H1 (cell line): ENCODE measurements at regions not wholly inside any gene's neighbourhood (a gene's known extent, or its start where the extent isn't known, plus 50 kb on each side); places are given as distances from the start of the nearest gene placed in this dataset.

Experiments used
- CTCF ChIA-PET: fragments of 300-600 bp; sonication (Branson Sonifier 250); formaldehyde crosslinking; loops from one replicate; lab custom pipeline; 2021; ENCODE audit not compliant: partially characterized antibody; lab: Charles Lee
- POLR2A ChIA-PET: fragments of 300-600 bp; sonication (Branson Sonifier 250); formaldehyde crosslinking; loops from one replicate; lab custom pipeline; 2021; ENCODE audit warnings: inconsistent platforms; ENCODE audit not compliant: partially characterized antibody; lab: Charles Lee
- DNase-seq, 2 experiments: peaks; one replicate each; pipeline versions ENCODE4 v3.0.0 to v3.0.0-alpha.2; 2010 to 2022; ENCODE audit warnings: low spot score in 2 of 2, low read depth in 1 of 2, mixed read lengths in 1 of 2
- FAIRE-seq: peaks from 2 replicates; lab custom pipeline; 2011; peaks lifted over from hg19 to GRCh38; lab: Jason Lieb, UNC
- H2AFZ ChIP-seq: 2 replicates; pipeline ENCODE4 v1.8.1; 2012; ENCODE audit warnings: low read length, inconsistent platforms
- H2AK5ac ChIP-seq: 2 replicates; pipeline ENCODE4 v1.6.1; 2013; ENCODE audit warnings: low read depth, low read length
- H2BK120ac ChIP-seq: replicated peaks from 2 replicates; pipeline ENCODE3; 2013; ENCODE audit warnings: low read depth, low read length, inconsistent platforms
- H2BK12ac ChIP-seq: 2 replicates; pipeline ENCODE4 v1.6.1; 2013; ENCODE audit warnings: low read depth, low read length
- H2BK15ac ChIP-seq: 2 replicates; pipeline ENCODE4 v1.6.1; 2013; ENCODE audit warnings: low read length
- H2BK20ac ChIP-seq: 2 replicates; pipeline ENCODE4 v1.6.1; 2013; ENCODE audit warnings: low read length
- H2BK5ac ChIP-seq: 2 replicates; pipeline ENCODE4 v1.6.1; 2013; ENCODE audit warnings: low read depth, low read length
- H3K14ac ChIP-seq: 2 replicates; pipeline ENCODE4 v1.6.1; 2013; ENCODE audit warnings: inconsistent platforms; ENCODE audit not compliant: insufficient read length
- H3K18ac ChIP-seq: 2 replicates; pipeline ENCODE4 v1.6.1; 2013; ENCODE audit warnings: low read length; ENCODE audit errors: extremely low read depth
- H3K23ac ChIP-seq: 2 replicates; pipeline ENCODE4 v1.6.1; 2013; ENCODE audit warnings: inconsistent platforms; ENCODE audit not compliant: insufficient read length
- H3K23me2 ChIP-seq: 2 replicates; pipeline ENCODE4 v1.6.1; 2013; ENCODE audit warnings: low read depth, low read length
- H3K27ac ChIP-seq: 2 replicates; pipeline ENCODE4 v1.6.1; 2011; ENCODE audit warnings: low read depth, low read length, inconsistent platforms
- H3K27me3 ChIP-seq, 4 experiments: replicated peaks in 1 of 4; 1 replicate in 1 of 4; 2 replicates in 3 of 4; pipeline versions ENCODE4 v1.6.1 to v1.8.1; 2011 to 2013; ENCODE audit warnings: low read length in 3 of 4, mild to moderate bottlenecking in 3 of 4, inconsistent platforms in 2 of 4, mixed read lengths in 2 of 4, moderate library complexity in 1 of 4; ENCODE audit not compliant: control insufficient read depth in 3 of 4, insufficient read depth in 3 of 4; ENCODE audit errors: extremely low read depth in 1 of 4
- H3K36me3 ChIP-seq, 4 experiments: 2 replicates each; pipeline versions ENCODE4 v1.6.1 to v1.8.1; 2011 to 2013; ENCODE audit warnings: mild to moderate bottlenecking in 4 of 4, low read length in 3 of 4, moderate library complexity in 2 of 4, control low read depth in 1 of 4, inconsistent platforms in 1 of 4; ENCODE audit not compliant: insufficient read depth in 4 of 4, control insufficient read depth in 2 of 4
- H3K4ac ChIP-seq: replicated peaks from 2 replicates; pipeline ENCODE3; 2013; ENCODE audit warnings: low read length, low read depth, mixed read lengths, inconsistent platforms; ENCODE audit not compliant: insufficient read length
- H3K4me1 ChIP-seq, 4 experiments: replicated peaks in 1 of 4; 1 replicate in 1 of 4; 2 replicates in 3 of 4; pipeline versions ENCODE4 v1.6.1 to v1.8.1; 2011 to 2013; ENCODE audit warnings: low read length in 3 of 4, inconsistent platforms in 2 of 4, mixed read lengths in 1 of 4; ENCODE audit not compliant: insufficient read depth in 4 of 4, control insufficient read depth in 3 of 4
- H3K4me2 ChIP-seq, 2 experiments: 2 replicates each; pipeline versions ENCODE4 v1.6.1 to v1.8.1; 2011 to 2013; ENCODE audit warnings: low read depth in 2 of 2, low read length in 2 of 2, control low read depth in 1 of 2, inconsistent platforms in 1 of 2, mild to moderate bottlenecking in 1 of 2; ENCODE audit not compliant: insufficient read depth in 1 of 2
- H3K4me3 ChIP-seq, 4 experiments: fragments of 200-600, 300-600 bp in 1 of 4; sonication (generic), shearing (Covaris generic), sonication (Bioruptor Twin) in 1 of 4; 2 replicates each; pipeline versions ENCODE4 v1.5.1 to v1.8.1; 2011 to 2016; ENCODE audit warnings: low read length in 4 of 4, low read depth in 3 of 4, control low read depth in 2 of 4, inconsistent platforms in 2 of 4, mild to moderate bottlenecking in 2 of 4, mixed read lengths in 1 of 4, moderate library complexity in 1 of 4; ENCODE audit not compliant: insufficient read depth in 2 of 4; ENCODE audit errors: extremely low read depth in 1 of 4
- H3K56ac ChIP-seq: replicated peaks from 2 replicates; pipeline ENCODE3; 2013; ENCODE audit warnings: low read depth, mild to moderate bottlenecking, mixed read lengths, low read length, inconsistent platforms; ENCODE audit not compliant: insufficient read length
- H3K79me1 ChIP-seq: 2 replicates; pipeline ENCODE4 v1.6.1; 2013; ENCODE audit warnings: low read depth, low read length, control low read depth
- H3K79me2 ChIP-seq, 2 experiments: 2 replicates each; pipeline versions ENCODE4 v1.6.1 to v1.8.1; 2012 to 2013; ENCODE audit warnings: low read length in 2 of 2, mild to moderate bottlenecking in 2 of 2, inconsistent platforms in 1 of 2; ENCODE audit not compliant: insufficient read depth in 2 of 2, control insufficient read depth in 1 of 2
- H3K9ac ChIP-seq, 4 experiments: replicated peaks in 1 of 4; 1 replicate in 1 of 4; 2 replicates in 3 of 4; pipeline versions ENCODE4 v1.6.1 to v1.8.1; 2011 to 2013; ENCODE audit warnings: low read depth in 3 of 4, low read length in 3 of 4, control low read depth in 2 of 4, mild to moderate bottlenecking in 2 of 4, moderate library complexity in 2 of 4, inconsistent platforms in 1 of 4; ENCODE audit errors: extremely low read depth in 1 of 4
- H3K9me3 ChIP-seq, 2 experiments: 2 replicates each; pipeline versions ENCODE4 v1.6.1 to v1.8.1; 2012 to 2013; ENCODE audit warnings: mild to moderate bottlenecking in 2 of 2, moderate library complexity in 2 of 2, control low read depth in 1 of 2, inconsistent platforms in 1 of 2, low read depth in 1 of 2, low read length in 1 of 2, mixed read lengths in 1 of 2; ENCODE audit not compliant: insufficient read depth in 2 of 2
- H4K20me1 ChIP-seq, 2 experiments: replicated peaks in 1 of 2; 2 replicates each; pipeline versions ENCODE3 to v1.8.1; 2011 to 2013; ENCODE audit warnings: inconsistent platforms in 2 of 2, low read length in 2 of 2, mild to moderate bottlenecking in 1 of 2; ENCODE audit not compliant: insufficient read depth in 2 of 2, control insufficient read depth in 1 of 2
- H4K5ac ChIP-seq: 2 replicates; pipeline ENCODE4 v1.6.1; 2013; ENCODE audit warnings: low read length, low read depth, mixed read lengths, inconsistent platforms; ENCODE audit not compliant: insufficient read length
- H4K8ac ChIP-seq: 2 replicates; pipeline ENCODE4 v1.8.0; 2013; ENCODE audit warnings: mild to moderate bottlenecking, moderate library complexity, low read length, inconsistent platforms; ENCODE audit not compliant: insufficient read depth; ENCODE audit errors: extremely low read depth
- H4K91ac ChIP-seq: replicated peaks from 2 replicates; pipeline ENCODE3; 2013; ENCODE audit warnings: low read length, mixed read lengths, inconsistent platforms; ENCODE audit not compliant: insufficient read length
- BCL11A ChIP-seq, 2 experiments: IDR thresholded peaks; one replicate each; pipeline ENCODE4 v1.6.1; 2011; ENCODE audit warnings: low read depth in 2 of 2, low read length in 2 of 2, mild to moderate bottlenecking in 2 of 2
- CEBPB ChIP-seq: IDR thresholded peaks from 2 replicates; pipeline ENCODE4 v1.6.1; 2012; ENCODE audit warnings: low read depth, low read length
- PHF8 ChIP-seq: fragments of 200-600 bp; sonication (generic); conservative IDR thresholded peaks from 2 replicates; pipeline ENCODE4 v1.7.1; 2012; ENCODE audit warnings: low read depth, mild to moderate bottlenecking, inconsistent platforms, low read length, moderate library complexity
- RAD21 ChIP-seq, 2 experiments: IDR thresholded peaks in 1 of 2; conservative IDR thresholded peaks in 1 of 2; 2 replicates each; pipeline ENCODE4 v1.6.1; 2011; ENCODE audit warnings: low read depth in 2 of 2, low read length in 2 of 2, improper control_type of control experiment in 1 of 2, inconsistent platforms in 1 of 2, mild to moderate bottlenecking in 1 of 2, moderate library complexity in 1 of 2
- WGBS, 2 experiments: shearing (Covaris generic) in 1 of 2; methylation state at CpG; one replicate each; pipeline versions ENCODE4 v1.1.6 to v1.1.7; 2013 to 2015; ENCODE audit warnings: low lambda C conversion rate in 2 of 2, mixed read lengths in 2 of 2, inconsistent platforms in 1 of 2, low coverage in 1 of 2, missing lambda C conversion rate in 1 of 2; ENCODE audit not compliant: insufficient replicate concordance in 2 of 2, insufficient coverage in 1 of 2, insufficient read length in 1 of 2; ENCODE audit errors: extremely low coverage in 1 of 2, missing lambda C conversion rate in 1 of 2; 5-methylcytosine and 5-hydroxymethylcytosine counted together
- TF ChIP-seq, protein P1 (sequence below): IDR thresholded peaks from 2 replicates; pipeline ENCODE4 v1.6.1; 2011; ENCODE audit warnings: low read length, improper control_type of control experiment

- Histone ChIP-seq H2BK12ac (no peak overlapping the region), H3K79me1 (no peaks in the 10 kb centered on the region), H3K4me1 (no peaks in the 10 kb centered on the region), H3K56ac (no peak overlapping the region), H2AK5ac (no peak overlapping the region), H3K36me3 (no peaks in the 10 kb centered on the region; a peak in 1 of 8 replicates), H2BK20ac (no peak overlapping the region), H4K91ac (no peak overlapping the region), H2BK5ac (no peak overlapping the region), H2BK15ac (no peak overlapping the region), H2AFZ (no peak overlapping the region), H4K5ac (no peak overlapping the region), H3K4ac (no peak overlapping the region), H3K23ac (no peak overlapping the region), H4K8ac (no peak overlapping the region), H3K14ac (no peak overlapping the region), H4K20me1 (no peaks in the 10 kb centered on the region), H3K9ac (no peak overlapping the region), H3K23me2 (no peaks in the 10 kb centered on the region; the same call in 1 of the 2 replicates), H2BK120ac (no peak overlapping the region), H3K9me3 (no peaks in the 10 kb centered on the region), H3K27ac (no peak overlapping the region), H3K4me3 (no peak overlapping the region), H3K4me2 (no peak overlapping the region), H3K79me2 (no peaks in the 10 kb centered on the region), H3K27me3 (no peaks in the 10 kb centered on the region), H3K18ac (no peak overlapping the region)
- POLR2A ChIA-PET: no interaction called here
- CTCF ChIA-PET: interaction anchor here (1.0 kb wide), 1 partner anchor 38 kb away, joined by 3 read pairs; no protein-coding TSS in a partner anchor
- 87% methylated on average over 2 of the region's 2 CpGs; no CpG with 5 or more reads in 1 of the 2 experiments for WGBS, 2 experiments
- FAIRE-seq: no peak
- no peak for TF ChIP-seq RAD21 (IDR thresholded peaks at IDR 0.05 in 1 of 2, conservative IDR thresholded peaks at IDR 0.05 in 1 of 2; ENCODE audit: low read depth in 2 of 2, low read length in 2 of 2)
- no peak for TF ChIP-seq PHF8
- TF ChIP-seq, protein P1, sequence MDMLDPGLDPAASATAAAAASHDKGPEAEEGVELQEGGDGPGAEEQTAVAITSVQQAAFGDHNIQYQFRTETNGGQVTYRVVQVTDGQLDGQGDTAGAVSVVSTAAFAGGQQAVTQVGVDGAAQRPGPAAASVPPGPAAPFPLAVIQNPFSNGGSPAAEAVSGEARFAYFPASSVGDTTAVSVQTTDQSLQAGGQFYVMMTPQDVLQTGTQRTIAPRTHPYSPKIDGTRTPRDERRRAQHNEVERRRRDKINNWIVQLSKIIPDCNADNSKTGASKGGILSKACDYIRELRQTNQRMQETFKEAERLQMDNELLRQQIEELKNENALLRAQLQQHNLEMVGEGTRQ: no peak
- no peak for TF ChIP-seq BCL11A (IDR thresholded peaks at IDR 0.05; ENCODE audit: low read depth in 2 of 2, low read length in 2 of 2)
- TF ChIP-seq CEBPB: no peak
- no peak for DNase-seq
These were observed 79.0 kb upstream of the TMEM170B start for GRCh38 chr6:11458509-11458908.
